OCI-LY3 (cell line): ENCODE measurements at regions not wholly inside any gene's neighbourhood (a gene's known extent, or its start where the extent isn't known, plus 50 kb on each side); places are given as distances from the start of the nearest gene placed in this dataset.

ENCODE experiments used
- H2AFZ ChIP-seq: fragments of 200-600, 300-600 bp; shearing (Covaris generic); 2 replicates; pipeline ENCODE4 v1.6.0; 2014; ENCODE audit warnings: antibody characterized with exemption, low read depth, low read length
- H3K27ac ChIP-seq: fragments of 200-600, 300-600 bp; sonication (generic); 2 replicates; pipeline ENCODE4 v1.5.1; 2014; ENCODE audit warnings: mild to moderate bottlenecking, low read length, moderate library complexity, mixed read lengths
- H3K27me3 ChIP-seq: fragments of 200-600, 300-600 bp; sonication (generic); 2 replicates; pipeline ENCODE4 v1.6.1; 2014; ENCODE audit warnings: low read depth, low read length, mixed read lengths
- H3K36me3 ChIP-seq: fragments of 200-600, 300-600 bp; sonication (generic); replicated peaks from 2 replicates; pipeline ENCODE3; 2014; ENCODE audit warnings: low read depth, low read length, mixed read lengths
- H3K4me1 ChIP-seq: fragments of 300-600, 200-600 bp; sonication (generic); 2 replicates; pipeline ENCODE4 v1.6.1; 2014; ENCODE audit warnings: low read length, mixed read lengths
- H3K4me2 ChIP-seq: fragments of 200-600, 300-600 bp; sonication (generic); 2 replicates; pipeline ENCODE4 v1.6.1; 2014; ENCODE audit warnings: low read length, mixed read lengths
- H3K4me3 ChIP-seq: fragments of 300-600, 200-600 bp; sonication (generic); 2 replicates; pipeline ENCODE4 v1.5.1; 2014; ENCODE audit warnings: antibody characterized with exemption, mild to moderate bottlenecking, low read length, moderate library complexity
- H3K79me2 ChIP-seq: fragments of 300-600, 200-600 bp; shearing (Covaris generic); 2 replicates; pipeline ENCODE4 v1.6.1; 2014; ENCODE audit warnings: mild to moderate bottlenecking, low read length, mixed read lengths
- H3K9ac ChIP-seq: fragments of 300-600, 200-600 bp; shearing (Covaris generic); 2 replicates; pipeline ENCODE4 v1.6.0; 2014; ENCODE audit warnings: mild to moderate bottlenecking, low read length, moderate library complexity
- H3K9me3 ChIP-seq: fragments of 200-600, 300-600 bp; shearing (Covaris generic); 2 replicates; pipeline ENCODE4 v1.6.1; 2014; ENCODE audit warnings: low read length, mixed read lengths; ENCODE audit not compliant: insufficient read depth
- H4K20me1 ChIP-seq: fragments of 200-600, 300-600 bp; sonication (generic); 2 replicates; pipeline ENCODE4 v1.6.1; 2016; ENCODE audit warnings: low read length, mixed read lengths; ENCODE audit not compliant: insufficient read depth
- CTCF ChIP-seq: fragments of 200-600, 300-600 bp; sonication (generic); IDR thresholded peaks from 2 replicates; pipeline ENCODE4 v1.5.1; 2014; ENCODE audit warnings: antibody characterized with exemption, low read length, low read depth
- EZH2phosphoT487 ChIP-seq: fragments of 200-600 bp; shearing (Covaris generic); IDR thresholded peaks from 2 replicates; pipeline ENCODE4 v1.6.1; 2018; ENCODE audit warnings: antibody characterized with exemption, mixed run types, low read depth

- Histone ChIP-seq H3K4me1 (no peaks in the 10 kb centered on the region), H3K36me3 (no peaks in the 10 kb centered on the region), H3K4me2 (no peak overlapping the region), H4K20me1 (no peaks in the 10 kb centered on the region), H3K9ac (no peak overlapping the region), H3K4me3 (no peak overlapping the region), H2AFZ (no peak overlapping the region), H3K79me2 (no peaks in the 10 kb centered on the region), H3K27me3 (peaks cover 9% of the 10 kb centered on the region; the same call in 1 of the 2 replicates), H3K9me3 (no peaks in the 10 kb centered on the region), H3K27ac (no peak overlapping the region)
- TF ChIP-seq CTCF = no peak
- no peak for TF ChIP-seq EZH2phosphoT487
Measured at GRCh38 chr17:36813957-36814563, 123.2 kb upstream of the LHX1 start.

GRCh38 chr17:36814958-36815357, 122.3 kb upstream of the LHX1 start:
- peaks cover 9% of the 10 kb centered on the region for H3K27me3 ChIP-seq
- H3K4me3 ChIP-seq = no peak overlapping the region
- no peak overlapping the region for H3K9ac ChIP-seq
- no peaks in the 10 kb centered on the region for H3K9me3 ChIP-seq
- H3K4me2 ChIP-seq = no peak overlapping the region
- H3K79me2 ChIP-seq = no peaks in the 10 kb centered on the region
- H3K36me3 ChIP-seq = no peaks in the 10 kb centered on the region
- H2AFZ ChIP-seq = no peak overlapping the region
- H4K20me1 ChIP-seq = no peaks in the 10 kb centered on the region
- no peak overlapping the region for H3K27ac ChIP-seq
- TF ChIP-seq EZH2phosphoT487 (no peak), CTCF (no peak)
- no peaks in the 10 kb centered on the region for H3K4me1 ChIP-seq

- H3K27me3 ChIP-seq = peaks cover 14% of the 10 kb centered on the region
Measured at GRCh38 chr17:36816214-36816906, 120.9 kb upstream of the LHX1 start.

More at GRCh38 chr17:36816214-36816906, 120.9 kb upstream of the LHX1 start:
- Histone ChIP-seq H3K79me2 (no peaks in the 10 kb centered on the region), H3K27ac (no peak overlapping the region), H4K20me1 (no peaks in the 10 kb centered on the region), H3K4me3 (no peak overlapping the region), H3K4me2 (no peak overlapping the region), H3K36me3 (no peaks in the 10 kb centered on the region), H3K4me1 (no peaks in the 10 kb centered on the region), H2AFZ (no peak overlapping the region), H3K9ac (no peak overlapping the region), H3K9me3 (no peaks in the 10 kb centered on the region)
- no peak for TF ChIP-seq CTCF
- no peak for TF ChIP-seq EZH2phosphoT487
